MM.1S (cell line): ENCODE measurements at regions not wholly inside any gene's neighbourhood (a gene's known extent, or its start where the extent isn't known, plus 50 kb on each side); places are given as distances from the start of the nearest gene placed in this dataset.

Experiments
- CTCF ChIP-seq: fragments of 300-600 bp; sonication (generic); IDR thresholded peaks from 2 replicates; pipeline ENCODE4 v1.5.1; 2016; ENCODE audit warnings: antibody characterized with exemption, low read length, mixed read lengths
- EZH2 ChIP-seq: fragments of 300-600 bp; sonication (generic); optimal IDR thresholded peaks from 2 replicates; pipeline ENCODE3; 2017; ENCODE audit warnings: low read depth, mild to moderate bottlenecking, antibody characterized with exemption, low read length, mixed read lengths
- EZH2phosphoT487 ChIP-seq: fragments of 300-600 bp; sonication (generic); IDR thresholded peaks from 2 replicates; pipeline ENCODE4 v1.6.1; 2018; ENCODE audit warnings: antibody characterized with exemption, low read length

DNA sequence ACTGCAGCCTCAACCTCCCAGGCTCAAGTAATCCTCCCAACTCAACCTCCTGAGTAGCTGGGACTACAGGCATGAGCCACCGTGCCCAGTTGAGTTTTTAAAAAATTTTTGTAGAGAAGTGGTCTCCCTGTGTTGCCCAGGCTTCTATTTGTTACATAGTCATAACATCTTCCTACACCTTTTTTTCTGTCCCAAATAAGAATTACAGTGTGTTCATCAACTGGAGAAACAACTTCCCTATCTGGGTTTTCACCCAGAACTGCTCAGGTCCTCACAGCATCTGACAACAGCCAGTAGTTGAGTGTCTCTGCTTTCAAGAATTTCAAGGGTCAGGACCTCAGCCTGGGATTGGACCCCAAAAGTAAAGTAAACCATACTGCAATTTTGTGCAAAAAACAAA lies 235.2 kb upstream of the AMIGO2 start:
- TF ChIP-seq CTCF, result no peak
- TF ChIP-seq EZH2, result no peak
- no peak for TF ChIP-seq EZH2phosphoT487
